GM21381 (cell line): ENCODE measurements at regions not wholly inside any gene's neighbourhood (a gene's known extent, or its start where the extent isn't known, plus 50 kb on each side); places are given as distances from the start of the nearest gene placed in this dataset.

Experiments used
- ATAC-seq: cut with Tn5 transposase; IDR thresholded peaks from one replicate; pipeline ENCODE4 v1.9.1; 2021; ENCODE audit warnings: mild to moderate bottlenecking, moderate library complexity; ENCODE audit not compliant: unreplicated experiment

- peak; percentile 91 for ATAC-seq
Observed at GRCh38 chr18:77650799-77651385, 401.2 kb downstream of the GALR1 start.

- no peak for ATAC-seq
Observed at GRCh38 chr18:77651441-77651840, 401.8 kb downstream of the GALR1 start.

- ATAC-seq = no peak
Observed at GRCh38 chr18:77653792-77654191, 404.1 kb downstream of the GALR1 start.

GRCh38 chr18:77654302-77654701 lies 404.7 kb downstream of the GALR1 start:
- no peak for ATAC-seq

- no peak for ATAC-seq
Observed at GRCh38 chr18:77657651-77658298, 408.1 kb downstream of the GALR1 start.

- no peak for ATAC-seq
Observed at GRCh38 chr18:77658299-77658662, 408.6 kb downstream of the GALR1 start.

GRCh38 chr18:77658751-77659448 lies 409.3 kb downstream of the GALR1 start:
- no peak for ATAC-seq

GRCh38 chr18:77666613-77667012 lies 417.0 kb downstream of the GALR1 start:
- no peak for ATAC-seq

- no peak for ATAC-seq
Observed at GRCh38 chr18:77668219-77668618, 418.6 kb downstream of the GALR1 start.

GRCh38 chr18:77669331-77669730 lies 419.7 kb downstream of the GALR1 start:
- no peak for ATAC-seq

- no peak for ATAC-seq
Observed at GRCh38 chr18:77671456-77672167, 422.0 kb downstream of the GALR1 start.

- ATAC-seq = no peak
Observed at GRCh38 chr18:77676910-77677309, 427.3 kb downstream of the GALR1 start.

- no peak for ATAC-seq
Observed at GRCh38 chr18:77677536-77677935, 427.9 kb downstream of the GALR1 start.

GRCh38 chr18:77679869-77680268 lies 430.2 kb downstream of the GALR1 start:
- ATAC-seq = no peak

GRCh38 chr18:77700051-77700450 lies 450.4 kb downstream of the GALR1 start:
- ATAC-seq = no peak

- ATAC-seq = no peak
Observed at GRCh38 chr18:77701977-77702376, 452.3 kb downstream of the GALR1 start.

GRCh38 chr18:77702686-77703085 lies 453.0 kb downstream of the GALR1 start:
- no peak for ATAC-seq

- no peak for ATAC-seq
Observed at GRCh38 chr18:77705301-77705700, 455.7 kb downstream of the GALR1 start.

- ATAC-seq = peak; percentile 76
Observed at GRCh38 chr18:77708826-77709506, 459.3 kb downstream of the GALR1 start.

- no peak for ATAC-seq
Observed at GRCh38 chr18:77711096-77711495, 461.4 kb downstream of the GALR1 start.

- no peak for ATAC-seq
Observed at GRCh38 chr18:77714716-77715115, 465.1 kb downstream of the GALR1 start.
